ENCODE measurements at regions not wholly inside any gene's neighbourhood (a gene's known extent, or its start where the extent isn't known, plus 50 kb on each side); places are given as distances from the start of the nearest gene placed in this dataset.

DNA sequence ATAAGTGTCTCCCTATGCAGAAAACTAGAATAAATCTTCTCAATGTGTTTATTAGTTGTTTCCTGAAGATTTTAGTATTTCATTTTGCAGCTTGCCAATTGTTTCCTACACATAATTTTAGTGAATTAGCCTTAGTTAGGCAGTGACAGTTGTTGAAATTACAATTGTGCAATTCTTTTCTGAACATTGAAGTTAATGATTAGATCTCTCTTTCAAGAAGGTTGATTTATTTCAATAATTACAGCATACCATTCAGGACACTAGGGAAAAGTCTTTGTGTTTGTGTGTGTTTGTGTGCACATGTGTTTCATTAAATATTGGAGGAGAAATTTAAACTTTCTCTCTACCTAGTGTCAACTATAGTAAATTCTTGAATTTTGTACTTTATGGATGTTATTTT, 199.6 kb upstream of the MPDZ start:
- H3K36me3 Mint-ChIP-seq: peaks cover 11% of the 10 kb centered on the region
- peaks cover 30% of the 10 kb centered on the region for H3K9me3 Mint-ChIP-seq
- peaks cover 15% of the 10 kb centered on the region for H3K4me1 Mint-ChIP-seq
- DNase-seq (ENCODE audit: low spot score in 2 of 2, unreplicated experiment in 2 of 2): no peak
- H3K4me3 Mint-ChIP-seq: no peak overlapping the region
- TF ChIP-seq, protein P1, sequence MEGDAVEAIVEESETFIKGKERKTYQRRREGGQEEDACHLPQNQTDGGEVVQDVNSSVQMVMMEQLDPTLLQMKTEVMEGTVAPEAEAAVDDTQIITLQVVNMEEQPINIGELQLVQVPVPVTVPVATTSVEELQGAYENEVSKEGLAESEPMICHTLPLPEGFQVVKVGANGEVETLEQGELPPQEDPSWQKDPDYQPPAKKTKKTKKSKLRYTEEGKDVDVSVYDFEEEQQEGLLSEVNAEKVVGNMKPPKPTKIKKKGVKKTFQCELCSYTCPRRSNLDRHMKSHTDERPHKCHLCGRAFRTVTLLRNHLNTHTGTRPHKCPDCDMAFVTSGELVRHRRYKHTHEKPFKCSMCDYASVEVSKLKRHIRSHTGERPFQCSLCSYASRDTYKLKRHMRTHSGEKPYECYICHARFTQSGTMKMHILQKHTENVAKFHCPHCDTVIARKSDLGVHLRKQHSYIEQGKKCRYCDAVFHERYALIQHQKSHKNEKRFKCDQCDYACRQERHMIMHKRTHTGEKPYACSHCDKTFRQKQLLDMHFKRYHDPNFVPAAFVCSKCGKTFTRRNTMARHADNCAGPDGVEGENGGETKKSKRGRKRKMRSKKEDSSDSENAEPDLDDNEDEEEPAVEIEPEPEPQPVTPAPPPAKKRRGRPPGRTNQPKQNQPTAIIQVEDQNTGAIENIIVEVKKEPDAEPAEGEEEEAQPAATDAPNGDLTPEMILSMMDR (IDR thresholded peaks at IDR 0.05; ENCODE audit: unreplicated experiment): no peak
- H3K27ac Mint-ChIP-seq: peak overlapping the region; percentile 70
- no peaks in the 10 kb centered on the region for H3K27me3 Mint-ChIP-seq (ENCODE audit: low read depth)

GRCh38 chr9:13478639-13479038, 199.1 kb upstream of the MPDZ start:
- peaks cover 15% of the 10 kb centered on the region for H3K4me1 Mint-ChIP-seq
- TF ChIP-seq, protein P1 (IDR thresholded peaks at IDR 0.05; ENCODE audit: unreplicated experiment): no peak

DNA sequence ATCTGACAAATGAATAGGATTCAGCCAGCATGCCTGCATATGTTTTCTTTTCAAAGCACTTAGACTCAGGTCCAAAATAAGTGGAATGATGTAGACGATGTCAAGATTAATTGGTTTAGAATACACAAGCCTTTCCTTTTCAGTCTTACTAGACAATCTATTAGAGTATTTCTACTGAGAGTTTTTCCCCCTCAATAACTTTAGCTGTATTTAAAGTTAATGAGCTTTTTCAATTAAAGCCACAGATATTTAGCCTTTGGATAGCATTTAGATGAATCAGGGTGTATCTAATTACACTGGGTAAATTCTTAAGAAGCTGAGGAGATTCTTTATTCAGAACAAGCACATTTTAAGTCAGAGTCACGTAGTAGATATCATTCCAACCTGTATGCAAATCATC, 198.7 kb upstream of the MPDZ start:
- TF ChIP-seq, protein P1 (IDR thresholded peaks at IDR 0.05; ENCODE audit: unreplicated experiment): no peak
- H3K36me3 Mint-ChIP-seq: peaks cover 16% of the 10 kb centered on the region
- H3K4me1 Mint-ChIP-seq: peaks cover 15% of the 10 kb centered on the region
- no peaks in the 10 kb centered on the region for H3K27me3 Mint-ChIP-seq (ENCODE audit: low read depth)
- H3K27ac Mint-ChIP-seq: peak overlapping the region; percentile 55
- no peak for DNase-seq (ENCODE audit: low spot score in 2 of 2, unreplicated experiment in 2 of 2)
- no peak overlapping the region for H3K4me3 Mint-ChIP-seq
- H3K9me3 Mint-ChIP-seq: peaks cover 33% of the 10 kb centered on the region

More at GRCh38 chr9:13478639-13479038, 199.1 kb upstream of the MPDZ start:
- no peak for DNase-seq (ENCODE audit: low spot score in 2 of 2, unreplicated experiment in 2 of 2)
- peak overlapping the region; percentile 55 for H3K27ac Mint-ChIP-seq
- no peak overlapping the region for H3K4me3 Mint-ChIP-seq
- H3K36me3 Mint-ChIP-seq: peaks cover 15% of the 10 kb centered on the region
- H3K9me3 Mint-ChIP-seq: peaks cover 34% of the 10 kb centered on the region
- no peaks in the 10 kb centered on the region for H3K27me3 Mint-ChIP-seq (ENCODE audit: low read depth)

GRCh38 chr9:13470836-13471235, 191.3 kb upstream of the MPDZ start:
- Mint-ChIP-seq H3K9me3 (peaks cover 39% of the 10 kb centered on the region), H3K36me3 (peaks cover 14% of the 10 kb centered on the region), H3K27ac (no peak overlapping the region), H3K4me3 (no peak overlapping the region), H3K27me3 (ENCODE audit: low read depth) (no peaks in the 10 kb centered on the region), H3K4me1 (peaks cover 16% of the 10 kb centered on the region)
- no peak for DNase-seq (ENCODE audit: low spot score in 2 of 2, unreplicated experiment in 2 of 2)
- TF ChIP-seq, protein P1 (IDR thresholded peaks at IDR 0.05; ENCODE audit: unreplicated experiment): no peak

- no peak for DNase-seq (ENCODE audit: low spot score in 2 of 2, unreplicated experiment in 2 of 2)
- Mint-ChIP-seq H3K4me1 (peaks cover 16% of the 10 kb centered on the region), H3K27me3 (ENCODE audit: low read depth) (no peaks in the 10 kb centered on the region), H3K27ac (no peak overlapping the region), H3K4me3 (no peak overlapping the region), H3K9me3 (peaks cover 8% of the 10 kb centered on the region), H3K36me3 (no peaks in the 10 kb centered on the region)
- TF ChIP-seq, protein P1 (IDR thresholded peaks at IDR 0.05; ENCODE audit: unreplicated experiment): no peak
These were observed 187.7 kb upstream of the MPDZ start for GRCh38 chr9:13467157-13467556.

GRCh38 chr9:13461414-13461991, 182.0 kb upstream of the MPDZ start:
- TF ChIP-seq, protein P1 (IDR thresholded peaks at IDR 0.05; ENCODE audit: unreplicated experiment): no peak
- Mint-ChIP-seq H3K4me3 (no peak overlapping the region), H3K27ac (no peak overlapping the region), H3K36me3 (no peaks in the 10 kb centered on the region), H3K9me3 (peaks cover 4% of the 10 kb centered on the region), H3K4me1 (no peaks in the 10 kb centered on the region), H3K27me3 (ENCODE audit: low read depth) (no peaks in the 10 kb centered on the region)
- DNase-seq (ENCODE audit: low spot score in 2 of 2, unreplicated experiment in 2 of 2): no peak
